ENCODE measurements at regions not wholly inside any gene's neighbourhood (a gene's known extent, or its start where the extent isn't known, plus 50 kb on each side); places are given as distances from the start of the nearest gene placed in this dataset.

- Histone ChIP-seq H3K4me3 (no peak overlapping the region), H3K4me1 (ENCODE audit: low read depth) (peaks cover 1% of the 10 kb centered on the region), H3K9me3 (ENCODE audit: low read depth) (no peaks in the 10 kb centered on the region), H3K36me3 (no peaks in the 10 kb centered on the region), H3K27ac (no peak overlapping the region), H3K27me3 (no peaks in the 10 kb centered on the region)
- DNase-seq (ENCODE audit: low read depth in 1 of 2, low spot score in 1 of 2), result no peak
- TF ChIP-seq, protein P1, sequence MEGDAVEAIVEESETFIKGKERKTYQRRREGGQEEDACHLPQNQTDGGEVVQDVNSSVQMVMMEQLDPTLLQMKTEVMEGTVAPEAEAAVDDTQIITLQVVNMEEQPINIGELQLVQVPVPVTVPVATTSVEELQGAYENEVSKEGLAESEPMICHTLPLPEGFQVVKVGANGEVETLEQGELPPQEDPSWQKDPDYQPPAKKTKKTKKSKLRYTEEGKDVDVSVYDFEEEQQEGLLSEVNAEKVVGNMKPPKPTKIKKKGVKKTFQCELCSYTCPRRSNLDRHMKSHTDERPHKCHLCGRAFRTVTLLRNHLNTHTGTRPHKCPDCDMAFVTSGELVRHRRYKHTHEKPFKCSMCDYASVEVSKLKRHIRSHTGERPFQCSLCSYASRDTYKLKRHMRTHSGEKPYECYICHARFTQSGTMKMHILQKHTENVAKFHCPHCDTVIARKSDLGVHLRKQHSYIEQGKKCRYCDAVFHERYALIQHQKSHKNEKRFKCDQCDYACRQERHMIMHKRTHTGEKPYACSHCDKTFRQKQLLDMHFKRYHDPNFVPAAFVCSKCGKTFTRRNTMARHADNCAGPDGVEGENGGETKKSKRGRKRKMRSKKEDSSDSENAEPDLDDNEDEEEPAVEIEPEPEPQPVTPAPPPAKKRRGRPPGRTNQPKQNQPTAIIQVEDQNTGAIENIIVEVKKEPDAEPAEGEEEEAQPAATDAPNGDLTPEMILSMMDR (IDR thresholded peaks at IDR 0.05; ENCODE audit: low read depth, low read length), result no peak
Measured at GRCh38 chr2:60100034-60100433, 453.4 kb downstream of the BCL11A start.

DNA sequence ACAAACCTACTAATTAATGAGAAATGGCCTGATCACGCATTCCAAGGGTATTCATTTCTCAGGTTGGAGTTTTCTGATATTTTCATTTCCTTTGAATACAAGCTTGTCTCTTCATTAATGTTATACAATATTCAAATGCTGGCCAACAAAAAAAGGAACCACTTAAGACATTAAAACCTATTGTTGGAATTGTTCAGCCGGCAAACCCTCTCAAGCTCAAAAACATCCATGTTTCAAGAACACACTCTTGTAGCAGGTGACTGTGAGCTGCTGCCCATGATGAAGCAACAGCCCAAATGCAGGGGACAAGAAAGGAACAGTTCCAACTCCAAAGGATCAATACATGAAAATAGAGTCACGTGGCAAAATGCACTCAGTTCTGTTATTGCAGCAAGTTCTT is 454.5 kb downstream of the BCL11A start:
- H3K4me1 ChIP-seq (ENCODE audit: low read depth), result peaks cover 11% of the 10 kb centered on the region
- no peak overlapping the region for H3K4me3 ChIP-seq
- no peak for DNase-seq (ENCODE audit: low read depth in 1 of 2, low spot score in 1 of 2)
- H3K27ac ChIP-seq, result no peak overlapping the region
- no peaks in the 10 kb centered on the region for H3K27me3 ChIP-seq
- TF ChIP-seq, protein P1 (IDR thresholded peaks at IDR 0.05; ENCODE audit: low read depth, low read length), result no peak
- no peaks in the 10 kb centered on the region for H3K36me3 ChIP-seq
- H3K9me3 ChIP-seq (ENCODE audit: low read depth), result no peaks in the 10 kb centered on the region

- Histone ChIP-seq H3K4me3 (no peak overlapping the region), H3K36me3 (no peaks in the 10 kb centered on the region), H3K9me3 (ENCODE audit: low read depth) (no peaks in the 10 kb centered on the region), H3K4me1 (ENCODE audit: low read depth) (peaks cover 13% of the 10 kb centered on the region), H3K27ac (no peak overlapping the region), H3K27me3 (no peaks in the 10 kb centered on the region)
- DNase-seq (ENCODE audit: low read depth in 1 of 2, low spot score in 1 of 2), result no peak
- TF ChIP-seq, protein P1 (IDR thresholded peaks at IDR 0.05; ENCODE audit: low read depth, low read length), result no peak
Measured at GRCh38 chr2:60097298-60097697, 456.2 kb downstream of the BCL11A start.

GRCh38 chr2:60096556-60096955 is 456.9 kb downstream of the BCL11A start:
- Histone ChIP-seq H3K27me3 (no peaks in the 10 kb centered on the region), H3K4me3 (no peak overlapping the region), H3K36me3 (no peaks in the 10 kb centered on the region), H3K27ac (no peak overlapping the region), H3K4me1 (ENCODE audit: low read depth) (peaks cover 13% of the 10 kb centered on the region), H3K9me3 (ENCODE audit: low read depth) (no peaks in the 10 kb centered on the region)
- TF ChIP-seq, protein P1 (IDR thresholded peaks at IDR 0.05; ENCODE audit: low read depth, low read length), result no peak
- DNase-seq (ENCODE audit: low read depth in 1 of 2, low spot score in 1 of 2), result no peak

DNA sequence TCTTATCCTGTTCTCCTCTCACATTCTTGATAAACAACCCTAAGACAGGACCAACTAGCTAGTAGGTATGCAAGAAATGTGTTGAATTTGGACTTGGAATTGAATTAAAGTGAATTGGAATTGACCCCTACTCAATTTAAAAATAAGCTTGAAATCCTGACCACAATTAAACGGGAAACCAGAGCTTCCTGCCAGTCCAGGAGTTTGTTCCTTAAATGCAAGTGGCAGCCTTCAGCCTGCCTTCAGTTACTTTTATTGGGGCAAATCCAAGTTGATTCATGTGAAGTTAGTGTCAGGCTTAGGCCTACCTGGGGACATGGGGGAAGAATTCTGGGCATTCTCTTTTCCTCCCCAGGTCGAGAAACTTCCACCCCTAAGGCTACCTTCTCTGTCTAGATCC is 457.6 kb downstream of the BCL11A start:
- Histone ChIP-seq H3K9me3 (ENCODE audit: low read depth) (no peaks in the 10 kb centered on the region), H3K4me1 (ENCODE audit: low read depth) (peaks cover 13% of the 10 kb centered on the region), H3K27ac (no peak overlapping the region), H3K27me3 (no peaks in the 10 kb centered on the region), H3K4me3 (no peak overlapping the region), H3K36me3 (no peaks in the 10 kb centered on the region)
- DNase-seq (ENCODE audit: low read depth in 1 of 2, low spot score in 1 of 2), result no peak
- TF ChIP-seq, protein P1 (IDR thresholded peaks at IDR 0.05; ENCODE audit: low read depth, low read length), result no peak
